IPS-20b (cell line): ENCODE measurements at regions not wholly inside any gene's neighbourhood (a gene's known extent, or its start where the extent isn't known, plus 50 kb on each side); places are given as distances from the start of the nearest gene placed in this dataset.

Experiments used
- H3K27ac ChIP-seq: one replicate; pipeline ENCODE4 v1.5.1; 2013; ENCODE audit warnings: low read length
- H3K27me3 ChIP-seq: 2 replicates; pipeline ENCODE4 v1.6.1; 2013; ENCODE audit warnings: mild to moderate bottlenecking, low read length, inconsistent platforms; ENCODE audit not compliant: insufficient read depth
- H3K36me3 ChIP-seq: 2 replicates; pipeline ENCODE4 v1.6.1; 2013; ENCODE audit warnings: low read depth, mild to moderate bottlenecking, inconsistent platforms, low read length, moderate library complexity; ENCODE audit not compliant: insufficient read depth
- H3K4me1 ChIP-seq: 2 replicates; pipeline ENCODE4 v1.6.1; 2013; ENCODE audit warnings: mild to moderate bottlenecking, control low read depth, inconsistent platforms, low read length, moderate library complexity; ENCODE audit not compliant: insufficient read depth
- H3K4me3 ChIP-seq: 2 replicates; pipeline ENCODE4 v1.5.1; 2013; ENCODE audit warnings: mild to moderate bottlenecking, low read length, inconsistent platforms
- H3K9ac ChIP-seq: 2 replicates; pipeline ENCODE4 v1.6.1; 2013; ENCODE audit warnings: low read depth, mild to moderate bottlenecking, inconsistent platforms, low read length, moderate library complexity
- H3K9me3 ChIP-seq: 2 replicates; pipeline ENCODE4 v1.6.1; 2013; ENCODE audit warnings: mild to moderate bottlenecking, low read depth, low read length, inconsistent platforms; ENCODE audit not compliant: insufficient read depth

GRCh38 chr19:31985001-31985605, 360.3 kb upstream of the ZNF507 start:
- no peaks in the 10 kb centered on the region for H3K27me3 ChIP-seq
- no peak overlapping the region for H3K4me3 ChIP-seq
- H3K27ac ChIP-seq = no peak overlapping the region
- no peak overlapping the region for H3K9ac ChIP-seq
- peaks cover 4% of the 10 kb centered on the region for H3K9me3 ChIP-seq
- no peaks in the 10 kb centered on the region for H3K36me3 ChIP-seq
- H3K4me1 ChIP-seq = no peaks in the 10 kb centered on the region

- Histone ChIP-seq H3K27ac (no peak overlapping the region), H3K36me3 (no peaks in the 10 kb centered on the region), H3K4me1 (no peaks in the 10 kb centered on the region), H3K27me3 (no peaks in the 10 kb centered on the region), H3K4me3 (no peak overlapping the region), H3K9ac (no peak overlapping the region), H3K9me3 (peaks cover 4% of the 10 kb centered on the region)
Observed at GRCh38 chr19:31986951-31987350, 358.5 kb upstream of the ZNF507 start.

- Histone ChIP-seq H3K4me1 (no peaks in the 10 kb centered on the region), H3K9ac (no peak overlapping the region), H3K4me3 (no peak overlapping the region), H3K9me3 (peaks cover 4% of the 10 kb centered on the region), H3K27me3 (no peaks in the 10 kb centered on the region), H3K36me3 (no peaks in the 10 kb centered on the region), H3K27ac (no peak overlapping the region)
Observed at GRCh38 chr19:31988256-31988655, 357.2 kb upstream of the ZNF507 start.

- no peaks in the 10 kb centered on the region; the same call in 1 of the 2 replicates for H3K9me3 ChIP-seq
- no peaks in the 10 kb centered on the region for H3K4me1 ChIP-seq
- no peak overlapping the region for H3K27ac ChIP-seq
- H3K27me3 ChIP-seq = no peaks in the 10 kb centered on the region
- H3K9ac ChIP-seq = no peak overlapping the region
- no peak overlapping the region for H3K4me3 ChIP-seq
- no peaks in the 10 kb centered on the region for H3K36me3 ChIP-seq
Observed at GRCh38 chr19:31991984-31992655, 353.3 kb upstream of the ZNF507 start.

GRCh38 chr19:31992750-31993149, 352.7 kb upstream of the ZNF507 start:
- Histone ChIP-seq H3K27me3 (no peaks in the 10 kb centered on the region), H3K9me3 (no peaks in the 10 kb centered on the region), H3K36me3 (no peaks in the 10 kb centered on the region), H3K27ac (no peak overlapping the region), H3K4me1 (no peaks in the 10 kb centered on the region), H3K4me3 (no peak overlapping the region), H3K9ac (no peak overlapping the region)

- no peaks in the 10 kb centered on the region for H3K4me1 ChIP-seq
- H3K36me3 ChIP-seq = no peaks in the 10 kb centered on the region
- no peak overlapping the region for H3K9ac ChIP-seq
- H3K9me3 ChIP-seq = no peaks in the 10 kb centered on the region
- no peaks in the 10 kb centered on the region for H3K27me3 ChIP-seq
- no peak overlapping the region for H3K4me3 ChIP-seq
- no peak overlapping the region for H3K27ac ChIP-seq
Observed at GRCh38 chr19:31995546-31995945, 349.9 kb upstream of the ZNF507 start.

- Histone ChIP-seq H3K9me3 (no peaks in the 10 kb centered on the region), H3K4me1 (no peaks in the 10 kb centered on the region), H3K27ac (no peak overlapping the region), H3K9ac (no peak overlapping the region), H3K36me3 (no peaks in the 10 kb centered on the region), H3K27me3 (no peaks in the 10 kb centered on the region), H3K4me3 (no peak overlapping the region)
Observed at GRCh38 chr19:32010071-32010470, 335.3 kb upstream of the ZNF507 start.

GRCh38 chr19:32012206-32012605, 333.2 kb upstream of the ZNF507 start:
- H3K4me3 ChIP-seq = no peak overlapping the region
- no peak overlapping the region for H3K9ac ChIP-seq
- H3K4me1 ChIP-seq = no peaks in the 10 kb centered on the region
- H3K27ac ChIP-seq = no peak overlapping the region
- H3K9me3 ChIP-seq = no peaks in the 10 kb centered on the region
- H3K36me3 ChIP-seq = no peaks in the 10 kb centered on the region
- no peaks in the 10 kb centered on the region for H3K27me3 ChIP-seq

GRCh38 chr19:32012886-32013631, 332.4 kb upstream of the ZNF507 start:
- no peaks in the 10 kb centered on the region for H3K27me3 ChIP-seq
- H3K9me3 ChIP-seq = no peaks in the 10 kb centered on the region
- no peak overlapping the region for H3K9ac ChIP-seq

GRCh38 chr19:32017176-32017953, 328.0 kb upstream of the ZNF507 start:
- H3K27ac ChIP-seq = no peak overlapping the region
- no peaks in the 10 kb centered on the region for H3K9me3 ChIP-seq
- no peaks in the 10 kb centered on the region for H3K36me3 ChIP-seq
- H3K4me3 ChIP-seq = no peak overlapping the region
- no peak overlapping the region for H3K9ac ChIP-seq
- no peaks in the 10 kb centered on the region for H3K4me1 ChIP-seq
- H3K27me3 ChIP-seq = no peaks in the 10 kb centered on the region

More at GRCh38 chr19:32012886-32013631, 332.4 kb upstream of the ZNF507 start:
- Histone ChIP-seq H3K36me3 (no peaks in the 10 kb centered on the region), H3K4me3 (no peak overlapping the region), H3K4me1 (no peaks in the 10 kb centered on the region), H3K27ac (no peak overlapping the region)

- Histone ChIP-seq H3K27ac (no peak overlapping the region), H3K4me3 (no peak overlapping the region)
Observed at GRCh38 chr19:32018014-32018413, 327.4 kb upstream of the ZNF507 start.

More at GRCh38 chr19:32018014-32018413, 327.4 kb upstream of the ZNF507 start:
- H3K4me1 ChIP-seq = no peaks in the 10 kb centered on the region
- H3K9me3 ChIP-seq = no peaks in the 10 kb centered on the region
- H3K9ac ChIP-seq = no peak overlapping the region
- no peaks in the 10 kb centered on the region for H3K36me3 ChIP-seq
- H3K27me3 ChIP-seq = no peaks in the 10 kb centered on the region
